CD4-positive, alpha-beta T cell treated with Interleukin-15 for 4 hours (primary cell): ENCODE measurements at regions not wholly inside any gene's neighbourhood (a gene's known extent, or its start where the extent isn't known, plus 50 kb on each side); places are given as distances from the start of the nearest gene placed in this dataset.
"Not testable (repeated sequence)": the region's sequence is repeated elsewhere in the genome, so short reads cannot be mapped to it uniquely, and the experiment has no call there.

ENCODE experiments used
- DNase-seq: peaks from one replicate; pipeline ENCODE4 v3.0.0-alpha.2; 2020; ENCODE audit warnings: low spot score

DNA sequence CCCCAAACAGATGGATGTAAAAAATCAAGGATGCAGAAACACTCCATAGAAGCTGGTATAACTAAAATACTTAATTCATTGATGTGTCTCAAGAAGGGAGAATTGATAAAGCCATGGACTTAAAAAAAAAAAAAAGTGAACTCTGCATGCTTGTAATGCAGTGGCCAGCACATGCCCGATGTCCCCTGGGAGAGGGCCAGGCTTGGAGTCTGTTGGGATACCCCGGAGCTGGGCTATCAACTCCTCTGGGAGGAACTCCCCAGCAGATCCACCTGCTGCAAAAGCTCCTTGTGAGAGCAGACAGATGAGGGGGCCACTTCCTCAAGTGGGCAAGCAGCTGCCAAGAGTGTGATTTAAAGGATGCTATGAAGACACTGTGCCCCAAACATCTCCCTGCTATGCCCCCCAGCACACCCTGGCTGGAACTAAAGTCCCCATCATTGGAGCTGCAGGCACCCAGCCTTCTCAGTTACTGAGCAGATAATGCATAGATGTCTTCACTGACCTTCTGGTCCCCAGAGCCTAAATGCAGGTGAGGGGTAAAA, 311.5 kb upstream of the ID2 start:
- DNase-seq = no peak

DNA sequence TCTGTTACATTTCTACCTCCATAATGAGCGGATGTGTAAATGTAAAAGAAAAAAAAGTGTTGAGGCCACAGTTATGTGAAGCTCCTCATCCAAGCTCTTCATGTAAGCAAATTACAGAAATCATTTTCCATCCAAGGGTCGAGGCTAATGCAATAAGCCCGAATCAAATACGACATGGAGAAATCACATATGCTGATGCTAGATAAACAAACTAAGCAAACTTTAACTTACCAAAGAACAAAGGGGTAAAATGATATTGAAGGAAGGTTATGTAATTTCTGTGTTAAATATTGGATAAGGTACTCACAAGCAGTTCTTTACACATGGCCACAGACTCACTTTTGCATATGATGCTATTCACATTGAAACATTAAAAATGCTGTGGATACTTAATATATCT, 310.2 kb upstream of the ID2 start:
- no peak for DNase-seq

DNA sequence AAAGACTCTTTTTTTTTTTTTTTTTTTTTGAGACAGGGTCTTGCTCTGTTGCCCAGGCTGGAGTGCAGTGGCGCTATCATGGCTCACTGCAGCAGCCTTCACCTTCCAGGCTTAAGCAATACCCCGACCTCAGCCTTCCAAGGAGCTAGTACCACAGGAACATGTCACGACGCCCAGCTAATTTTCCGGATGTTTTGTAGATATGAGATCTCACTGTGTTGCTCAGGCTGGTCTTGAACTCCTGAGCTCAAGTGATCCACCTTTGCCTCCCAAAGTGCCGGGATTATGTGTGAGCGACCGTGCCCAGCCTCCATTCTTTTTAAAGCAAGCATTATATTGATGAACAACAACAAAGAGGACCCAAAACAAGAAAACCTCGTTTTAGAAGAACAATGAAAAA, 307.1 kb upstream of the ID2 start:
- no peak for DNase-seq

DNA sequence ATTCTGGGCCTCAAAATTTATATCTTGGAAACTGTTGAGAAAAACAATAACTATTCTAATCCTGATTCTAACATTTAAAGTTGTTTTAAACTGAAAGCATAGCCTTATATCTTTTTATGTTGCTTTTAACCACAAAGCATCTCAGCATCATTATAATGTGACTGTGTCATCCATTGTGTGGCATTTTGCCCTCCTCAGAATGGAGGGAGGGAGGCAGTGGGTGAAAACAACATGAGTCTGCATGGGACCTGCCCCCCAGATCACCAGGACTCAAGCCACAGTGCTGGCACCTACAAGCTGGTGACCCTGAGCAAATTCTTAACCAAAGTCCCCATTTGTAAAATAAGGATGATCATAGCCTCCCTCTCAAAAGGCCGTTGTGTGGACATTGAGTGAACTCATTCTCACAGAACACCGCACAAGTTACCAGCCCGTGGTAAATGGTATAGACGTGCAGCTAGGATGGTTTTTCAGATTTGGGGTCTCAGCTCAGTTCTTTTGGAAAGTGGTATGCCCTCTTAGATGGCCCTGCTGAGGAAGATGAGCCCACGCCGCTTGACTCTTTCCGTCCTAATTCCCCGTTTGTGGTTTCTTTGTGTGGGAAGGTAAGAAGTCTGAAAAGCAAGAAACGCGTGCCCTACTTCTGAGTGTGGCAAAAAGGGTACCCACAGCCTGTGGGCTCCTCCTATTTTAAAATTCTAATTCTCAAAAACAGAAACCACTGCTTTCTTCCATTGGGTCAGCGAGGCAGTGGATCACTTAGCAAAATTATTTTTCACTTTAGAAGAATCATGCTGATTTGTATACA, 305.0 kb upstream of the ID2 start:
- DNase-seq = no peak

DNA sequence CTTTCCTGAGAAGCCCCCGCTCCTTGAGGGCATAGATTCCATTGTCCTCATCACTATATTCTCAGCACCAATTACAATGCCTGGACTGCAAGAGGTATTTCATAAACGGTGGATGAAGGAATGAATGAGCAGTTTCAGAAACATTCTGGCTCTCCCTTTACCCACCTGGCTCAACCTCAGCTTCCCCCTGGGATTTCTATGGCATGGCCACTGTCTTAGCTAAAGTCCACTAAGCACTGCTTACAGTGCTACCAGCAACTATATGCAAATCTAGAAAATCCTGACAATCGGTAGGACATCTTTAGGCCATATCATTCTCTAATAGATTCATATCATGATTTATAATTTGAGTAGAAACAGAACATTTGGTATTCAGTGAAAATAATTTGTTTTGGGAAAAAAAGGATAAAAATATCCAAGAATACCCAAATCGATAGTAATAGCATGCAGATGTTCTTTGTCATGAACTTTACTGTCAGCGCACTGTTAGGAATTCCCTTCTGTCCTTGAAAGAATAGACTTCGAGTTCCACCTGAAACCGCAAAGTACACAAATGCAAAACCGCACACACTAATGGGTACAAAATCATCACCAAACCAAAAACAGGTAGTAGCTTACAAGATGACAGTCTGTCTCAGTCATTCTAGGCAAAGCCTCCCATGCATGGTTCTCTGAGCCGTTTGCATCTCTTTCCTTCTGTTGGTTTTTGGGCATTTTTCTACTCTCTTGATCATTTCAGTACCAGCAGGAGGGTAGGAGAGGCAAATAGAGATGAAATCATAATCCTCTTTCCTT, 303.6 kb upstream of the ID2 start:
- DNase-seq = no peak

DNA sequence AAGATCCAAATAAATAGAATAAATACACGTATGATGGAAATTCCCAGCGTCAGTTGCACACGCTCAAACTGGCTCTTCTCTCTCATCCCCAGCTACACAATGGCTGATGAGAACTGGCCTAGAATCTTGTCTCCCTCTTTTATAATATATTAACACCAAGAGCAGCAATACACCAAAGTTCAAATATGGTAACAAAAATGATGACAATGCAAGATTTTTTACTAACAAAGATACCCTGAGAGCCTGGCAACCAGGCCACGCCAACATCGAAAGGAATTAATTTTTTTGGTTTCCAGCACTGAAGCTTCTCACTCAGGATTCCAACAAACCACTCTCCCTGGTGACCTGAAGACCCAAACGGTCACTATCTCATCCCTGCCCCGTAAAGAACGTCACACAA, 302.7 kb upstream of the ID2 start:
- no peak for DNase-seq

DNA sequence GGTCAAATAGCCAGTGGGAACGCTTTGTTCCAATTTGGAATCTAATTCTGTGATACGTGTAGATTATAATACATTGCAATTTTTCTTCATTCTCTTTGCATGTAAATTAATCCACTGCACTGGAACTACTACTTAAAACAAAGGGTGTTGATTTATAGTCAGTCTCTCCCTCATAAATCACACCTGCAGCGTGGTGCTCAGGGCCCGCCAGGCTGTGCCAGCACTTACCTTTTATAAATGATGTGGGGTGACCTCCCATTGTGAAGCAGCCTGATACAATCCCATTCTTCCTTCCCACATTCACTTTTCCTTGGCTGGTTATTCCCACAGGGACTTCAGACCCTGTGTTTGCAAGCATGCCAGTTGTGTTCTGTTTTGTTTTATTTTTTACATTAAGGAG, 302.3 kb upstream of the ID2 start:
- DNase-seq = no peak

DNA sequence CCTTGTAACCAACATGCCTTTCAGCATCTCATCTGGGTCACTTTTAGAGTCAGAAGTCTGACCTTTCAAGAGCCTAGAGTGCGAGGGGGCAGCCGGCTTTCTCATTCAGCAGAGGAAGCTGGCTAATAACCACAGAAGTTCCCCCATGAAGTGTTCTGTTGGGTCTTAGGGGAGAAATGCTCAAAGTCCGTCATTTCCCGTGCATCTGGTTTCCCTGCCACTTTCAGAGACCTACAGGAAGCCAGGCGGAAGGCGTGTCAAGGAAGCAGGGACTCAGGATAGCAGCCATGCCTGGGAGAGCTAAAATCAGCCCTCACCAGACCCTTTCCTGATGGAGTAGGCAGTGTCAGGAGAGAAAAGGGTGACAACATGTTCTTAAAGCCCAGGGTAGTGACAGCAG, 301.8 kb upstream of the ID2 start:
- no peak for DNase-seq

DNA sequence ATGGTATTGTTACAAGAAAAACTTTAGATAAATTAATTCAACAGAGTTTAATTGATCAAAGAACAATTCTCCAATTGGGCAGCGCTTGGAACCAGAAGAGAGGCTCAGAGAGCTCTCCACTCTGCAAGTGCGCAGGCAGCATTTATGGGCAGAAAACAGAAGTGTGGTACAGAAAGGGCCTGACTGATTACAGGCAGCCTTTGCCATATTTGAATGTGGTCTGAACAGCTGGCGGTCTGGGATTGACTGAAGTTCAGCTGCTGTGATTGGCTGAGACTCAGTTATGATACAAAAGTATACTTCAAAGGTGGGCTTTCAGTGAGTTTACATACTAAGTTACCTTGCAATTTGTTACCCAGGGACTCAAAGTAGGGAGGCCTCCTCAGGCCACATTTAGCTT, 301.3 kb upstream of the ID2 start:
- DNase-seq = no peak

DNA sequence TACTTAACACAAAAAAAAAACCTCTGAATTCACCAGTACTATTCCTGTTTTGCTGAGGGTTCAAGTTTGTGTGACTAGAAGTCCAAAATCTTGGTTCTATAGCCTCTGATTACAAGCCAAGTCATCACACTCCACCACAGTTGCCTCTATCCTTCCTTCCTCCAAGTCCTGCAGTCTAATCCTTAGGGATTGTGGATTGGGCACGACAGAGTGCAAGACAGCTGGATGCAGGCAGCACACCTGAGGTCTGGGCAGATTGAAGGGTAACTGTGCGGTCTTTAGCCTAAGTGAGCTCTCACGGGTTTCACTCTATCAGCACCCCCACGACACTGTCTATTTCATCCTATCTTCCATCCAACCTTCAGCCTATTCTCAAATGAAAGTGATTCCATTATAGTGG, 299.4 kb upstream of the ID2 start:
- DNase-seq = no peak

DNA sequence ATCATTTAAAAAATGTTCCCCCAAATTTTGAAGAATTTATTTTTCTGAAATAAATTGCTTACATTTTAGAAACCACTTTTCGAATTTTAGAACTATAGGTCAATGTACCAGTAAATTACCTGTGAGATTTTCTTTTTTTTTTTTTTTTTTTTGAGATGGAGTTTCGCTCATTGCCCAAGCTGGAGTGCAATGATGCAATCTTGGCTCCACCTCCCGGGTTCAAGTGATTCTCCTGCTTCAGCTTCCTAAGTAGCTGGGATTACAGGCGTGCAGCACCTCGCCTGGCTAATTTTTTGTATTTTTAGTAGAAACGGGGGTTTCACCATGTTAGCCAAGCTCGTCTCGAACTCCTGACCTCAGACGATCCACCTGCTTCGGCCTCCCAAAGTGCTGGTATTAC, 295.1 kb upstream of the ID2 start:
- not testable (repeated sequence) for DNase-seq

DNA sequence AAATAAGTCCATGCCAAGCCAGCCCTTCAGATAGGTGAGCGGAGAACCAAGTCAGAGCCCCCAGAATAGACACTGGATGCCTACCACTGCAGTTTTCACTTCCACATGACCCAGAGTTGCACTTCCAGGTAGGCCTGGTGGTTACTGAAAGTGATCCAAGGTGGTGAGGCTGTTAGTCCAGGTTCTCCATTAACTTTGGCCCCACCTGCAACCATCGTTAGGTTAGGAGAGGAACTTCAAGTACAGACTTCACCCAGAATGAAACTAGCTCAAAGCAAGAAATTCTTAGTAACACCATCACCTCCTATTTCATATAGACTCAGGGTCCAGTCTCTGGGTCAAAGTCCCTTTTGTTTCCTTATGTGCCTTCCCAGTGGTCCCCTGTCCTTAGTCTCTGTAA, 293.1 kb upstream of the ID2 start:
- DNase-seq = no peak

DNA sequence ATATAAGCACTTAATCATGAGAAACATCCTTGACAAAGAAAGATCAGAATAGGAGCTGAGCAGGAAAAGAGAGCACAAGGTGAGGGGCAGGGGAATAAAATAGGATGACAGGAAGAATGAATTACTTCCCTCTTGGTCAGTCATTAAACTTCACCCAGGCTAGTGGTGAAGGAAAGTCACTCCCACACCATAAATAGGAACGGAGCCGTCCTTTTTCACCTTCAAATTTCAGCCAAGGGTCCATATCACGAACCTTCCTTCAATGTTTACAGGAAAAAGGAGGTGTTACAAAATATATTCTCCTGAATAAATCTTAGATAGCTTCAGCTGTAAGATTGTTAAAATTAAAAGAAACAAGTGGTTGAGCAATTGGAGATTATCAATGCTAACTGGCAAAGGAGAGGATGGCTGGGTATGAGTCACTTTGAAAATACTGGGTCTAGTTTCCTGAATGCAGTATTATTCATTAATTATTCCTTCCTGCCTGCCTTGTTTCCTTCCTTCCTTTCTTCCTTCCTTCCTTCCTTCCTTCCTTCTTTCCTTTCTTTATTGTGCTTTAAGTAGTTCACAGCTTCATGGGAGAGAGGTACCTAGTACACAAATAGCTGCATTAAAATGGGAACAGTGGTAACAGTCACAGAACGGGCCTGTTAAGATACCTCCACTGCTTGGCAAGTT, 292.3 kb upstream of the ID2 start:
- DNase-seq = no peak

DNA sequence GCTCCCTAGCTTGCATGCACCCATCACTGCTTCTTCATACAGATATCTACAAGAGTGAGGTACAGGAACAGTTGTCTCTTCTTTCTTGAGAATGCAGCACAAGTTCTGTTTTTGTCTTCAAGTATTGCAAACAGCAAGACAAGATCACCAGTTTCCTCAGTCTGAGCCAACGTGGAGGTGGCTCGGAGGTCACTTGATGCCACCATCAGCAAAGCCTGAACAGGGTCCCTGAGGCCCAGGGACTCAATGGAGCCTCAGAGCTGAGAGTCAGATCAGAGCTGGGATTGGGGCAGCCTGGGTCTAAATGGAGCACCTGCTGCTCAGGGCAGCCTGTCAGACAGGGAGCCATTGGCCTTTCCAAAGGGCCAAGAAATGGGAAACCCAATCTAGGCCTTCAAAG, 290.7 kb upstream of the ID2 start:
- DNase-seq = no peak

DNA sequence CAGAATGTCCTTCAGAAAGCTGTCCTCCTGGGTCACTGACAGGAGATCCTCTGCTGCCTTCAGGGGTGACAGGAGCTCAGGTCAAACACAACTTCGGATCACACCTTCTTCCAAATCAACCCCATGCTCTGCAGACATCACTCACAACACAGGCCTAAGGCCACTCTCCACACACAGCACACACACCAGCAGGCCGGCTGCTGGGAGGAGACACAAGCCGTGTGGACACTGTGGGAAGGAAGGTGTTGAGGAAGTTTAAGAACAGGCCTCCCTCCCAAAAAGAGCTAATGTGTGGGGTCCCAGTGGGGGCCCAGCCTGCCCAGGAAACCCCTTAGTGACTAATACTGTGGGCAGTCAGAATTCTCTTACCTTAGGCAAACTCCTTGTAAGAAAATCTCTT, 290.3 kb upstream of the ID2 start:
- DNase-seq = no peak

DNA sequence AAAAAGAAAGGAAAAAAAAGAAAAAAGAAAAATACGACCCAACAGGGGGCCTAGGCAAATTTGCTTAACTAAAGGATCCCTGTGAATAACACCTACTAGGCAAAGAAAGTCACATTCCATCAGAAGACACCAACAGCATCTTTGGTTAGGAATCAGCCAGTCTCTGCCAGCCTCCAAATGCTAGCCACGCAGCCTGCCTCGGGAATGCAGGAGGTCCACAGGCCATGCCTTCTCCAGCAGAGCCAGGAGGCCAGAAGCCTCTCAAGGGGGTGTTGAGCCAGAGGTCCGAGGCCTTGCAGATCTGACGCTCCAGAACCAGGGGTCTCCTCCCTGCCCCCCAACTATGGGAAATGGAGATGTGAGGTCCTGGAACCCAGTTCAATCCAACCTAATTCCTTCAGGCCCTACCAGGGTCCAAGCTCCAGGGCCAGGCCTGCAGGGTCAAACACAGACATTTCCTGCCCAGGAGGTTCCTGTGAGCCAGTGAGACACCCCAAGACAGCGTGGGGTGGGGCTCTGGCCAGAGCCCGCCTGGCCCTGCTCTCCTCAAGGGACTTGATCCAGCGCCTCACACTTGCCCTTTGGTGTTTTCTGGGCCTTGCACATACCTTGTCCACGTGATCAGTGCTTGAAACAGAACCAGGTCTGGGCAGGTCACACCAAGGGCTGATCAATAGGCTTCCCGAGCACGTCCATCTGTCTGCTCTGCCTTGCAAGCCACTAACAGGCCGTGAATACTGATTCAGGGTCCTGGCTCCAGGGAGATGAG, 289.6 kb upstream of the ID2 start:
- no peak for DNase-seq

DNA sequence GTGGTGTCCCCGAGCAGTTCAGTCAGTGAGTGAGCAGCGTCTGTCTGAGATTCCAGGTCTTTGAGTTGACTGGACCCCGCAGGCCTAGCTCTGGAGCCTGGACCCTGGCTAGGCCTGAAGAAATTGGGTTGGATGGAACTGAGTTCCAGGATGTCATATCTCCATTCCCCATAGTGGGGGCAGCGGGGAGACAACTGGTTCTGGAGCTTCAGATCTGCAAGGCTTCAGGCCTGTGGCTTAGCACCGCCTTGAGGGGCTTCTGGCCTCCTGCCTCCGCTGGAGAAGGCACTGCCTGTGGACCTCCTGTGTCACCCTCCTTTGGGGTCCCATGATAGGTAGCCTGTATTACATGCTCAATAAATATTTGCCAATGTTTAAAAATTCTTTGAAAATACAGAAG, 288.4 kb upstream of the ID2 start:
- DNase-seq = no peak

DNA sequence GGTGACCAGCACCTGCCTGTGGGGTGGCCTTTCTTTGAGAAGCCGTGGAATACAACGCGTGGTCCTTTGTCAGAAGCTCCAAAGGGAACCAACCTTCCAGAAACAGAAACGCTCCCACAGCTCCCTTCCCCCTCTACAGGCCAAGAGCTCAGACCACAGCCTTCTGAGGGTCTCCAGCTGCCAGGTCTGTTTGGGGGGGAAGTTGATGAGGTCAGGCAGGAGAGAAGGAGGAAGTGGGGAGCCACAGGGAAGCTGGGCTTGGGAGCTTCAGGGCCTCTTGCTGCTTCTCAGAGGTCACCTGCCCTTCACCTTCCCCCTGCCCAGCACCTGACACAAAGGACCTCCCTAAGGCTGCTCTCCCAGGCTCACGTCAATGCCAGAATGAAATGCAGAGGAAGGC, 287.7 kb upstream of the ID2 start:
- DNase-seq = no peak

DNA sequence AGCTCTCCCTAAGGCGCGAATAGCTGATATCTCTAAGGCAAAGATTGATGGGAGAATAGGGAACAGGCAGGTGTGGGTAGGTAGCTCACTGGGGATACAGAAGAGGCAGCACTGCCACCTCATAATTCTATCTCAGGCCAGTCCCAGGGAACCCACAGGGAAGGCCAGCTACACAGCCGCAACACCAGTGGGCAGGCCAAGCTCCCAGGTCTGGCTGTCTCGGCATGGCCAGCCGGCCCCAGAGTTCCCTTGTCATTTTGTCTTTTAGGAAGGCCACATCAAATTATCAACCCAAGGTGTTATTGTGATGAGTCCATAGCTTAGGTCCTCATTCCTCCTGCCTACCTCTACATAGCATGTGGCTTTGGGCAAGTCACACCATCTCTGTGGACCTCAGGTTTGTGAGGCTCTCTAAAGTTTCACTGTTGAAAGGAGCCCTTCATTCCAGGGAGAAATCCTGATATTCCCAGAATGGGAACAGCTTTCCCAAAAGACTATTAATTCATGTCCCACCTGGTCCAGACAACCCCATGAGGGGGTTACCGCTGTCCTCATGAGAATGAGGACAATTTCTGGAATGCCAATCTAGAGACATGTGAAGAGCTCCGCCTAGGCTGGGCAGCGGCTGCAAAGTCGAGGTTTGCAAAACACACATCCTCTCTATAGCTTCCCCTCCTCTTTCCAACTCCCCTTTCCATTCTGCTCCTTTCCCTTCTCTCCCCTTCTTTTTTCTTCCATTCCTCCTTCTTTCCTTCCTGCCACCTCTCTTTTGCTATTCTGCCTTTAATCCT, 287.1 kb upstream of the ID2 start:
- no peak for DNase-seq

DNA sequence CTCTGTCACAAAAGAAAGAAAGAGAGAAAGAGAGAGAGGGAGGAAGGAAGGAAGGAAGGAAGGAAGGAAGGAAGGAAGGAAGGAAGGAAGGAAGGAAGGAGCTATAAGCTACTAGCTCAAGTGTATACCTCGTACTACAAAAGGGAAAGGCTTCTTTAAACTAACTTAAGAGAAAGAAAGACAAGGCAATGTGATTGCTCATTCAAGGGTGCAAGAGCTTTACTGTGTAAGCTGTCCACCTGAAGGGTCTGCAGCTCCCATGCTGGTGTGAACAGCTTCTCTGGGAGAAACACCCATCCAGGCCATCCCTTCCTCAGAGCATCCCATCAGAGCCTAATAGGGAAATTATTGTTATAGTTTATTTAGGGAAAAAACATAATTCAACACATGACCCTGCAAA, 286.1 kb upstream of the ID2 start:
- no peak for DNase-seq

DNA sequence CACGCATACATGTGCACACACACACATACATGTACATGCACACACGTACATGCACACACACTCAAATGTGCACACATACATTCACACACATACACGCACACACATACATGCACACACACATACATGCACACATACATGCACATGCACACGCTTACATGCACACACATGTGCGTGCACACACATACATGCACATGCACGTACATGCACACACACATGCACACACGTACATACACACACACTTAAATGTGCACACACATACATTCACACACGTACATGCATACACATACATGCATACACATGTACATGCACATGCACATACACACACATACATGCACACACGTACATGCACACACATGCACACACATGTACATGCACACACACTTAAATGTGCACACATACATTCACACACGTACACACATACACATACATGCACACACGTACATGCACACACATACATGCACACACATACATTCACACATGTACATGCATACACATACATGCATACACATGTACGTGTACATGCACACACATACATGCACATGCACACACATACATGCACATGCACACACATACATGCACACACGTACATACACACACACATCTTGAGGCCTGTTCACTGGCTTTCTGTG, 283.7 kb upstream of the ID2 start:
- DNase-seq = no peak
